Glutamatergic neuron (in vitro differentiated cells): ENCODE measurements at regions not wholly inside any gene's neighbourhood (a gene's known extent, or its start where the extent isn't known, plus 50 kb on each side); places are given as distances from the start of the nearest gene placed in this dataset.
"Not testable (repeated sequence)": the region's sequence is repeated elsewhere in the genome, so short reads cannot be mapped to it uniquely, and the experiment has no call there.

Source experiments
- DNase-seq: peaks from one replicate; pipeline ENCODE4 v3.0.0; 2022
- H3K27ac Mint-ChIP-seq: one replicate; pipeline ENCODE4 v1.8.0; 2020; ENCODE audit warnings: mild to moderate bottlenecking, mixed read lengths, inconsistent platforms; ENCODE audit not compliant: unreplicated experiment
- H3K27me3 Mint-ChIP-seq: one replicate; pipeline ENCODE4 v1.8.0; 2020; ENCODE audit warnings: mild to moderate bottlenecking, moderate library complexity, mixed read lengths, inconsistent platforms; ENCODE audit not compliant: unreplicated experiment
- H3K36me3 Mint-ChIP-seq: one replicate; pipeline ENCODE4 v1.8.0; 2020; ENCODE audit warnings: mild to moderate bottlenecking, mixed read lengths, inconsistent platforms; ENCODE audit not compliant: unreplicated experiment
- H3K4me1 Mint-ChIP-seq: one replicate; pipeline ENCODE4 v1.8.0; 2020; ENCODE audit warnings: mild to moderate bottlenecking, low read depth, mixed read lengths, inconsistent platforms; ENCODE audit not compliant: unreplicated experiment
- H3K4me3 Mint-ChIP-seq: one replicate; pipeline ENCODE4 v1.8.0; 2020; ENCODE audit warnings: mild to moderate bottlenecking, mixed read lengths, inconsistent platforms; ENCODE audit not compliant: unreplicated experiment
- H3K9me3 Mint-ChIP-seq: one replicate; pipeline ENCODE4 v1.8.0; 2020; ENCODE audit warnings: mild to moderate bottlenecking, moderate library complexity, mixed read lengths, inconsistent platforms; ENCODE audit not compliant: unreplicated experiment
- TF ChIP-seq, protein P1 (sequence below): fragments of 200-600 bp; sonication (generic); IDR thresholded peaks from one replicate; pipeline ENCODE4 v1.5.0; 2021; ENCODE audit not compliant: partially characterized antibody, unreplicated experiment

- not testable (repeated sequence) for H3K4me1 Mint-ChIP-seq, H3K36me3 Mint-ChIP-seq, H3K27me3 Mint-ChIP-seq, H3K27ac Mint-ChIP-seq, H3K9me3 Mint-ChIP-seq, H3K4me3 Mint-ChIP-seq, DNase-seq
Measured at GRCh38 chr17:26936645-26937044, 357.3 kb upstream of the WSB1 start.

DNA sequence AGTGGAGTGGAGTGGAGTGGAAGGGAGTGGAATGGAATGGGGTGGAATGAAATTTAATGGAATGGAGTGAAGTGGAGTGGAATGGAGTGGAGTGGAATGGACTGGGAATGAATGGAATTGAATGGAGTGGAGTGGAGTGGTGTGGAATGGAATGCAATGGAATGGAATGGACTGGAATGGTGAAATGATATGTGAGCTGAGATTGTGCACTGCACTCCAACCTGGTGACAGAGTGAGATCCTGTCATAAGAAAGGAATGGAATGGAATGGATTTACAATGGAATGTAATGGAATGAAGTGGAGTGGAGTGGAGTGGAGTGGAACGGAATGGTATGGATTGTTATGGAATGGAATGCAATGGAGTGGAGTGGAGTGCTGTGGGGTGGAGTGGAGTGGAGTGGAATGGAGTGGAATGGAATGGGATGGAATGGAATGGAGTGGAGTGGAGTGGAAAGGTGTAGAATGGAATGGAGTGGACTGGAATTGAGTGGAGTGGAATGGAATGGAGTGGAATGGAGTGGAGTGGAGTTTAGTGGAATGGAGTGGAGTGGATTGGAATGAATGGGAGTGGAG, 356.1 kb upstream of the WSB1 start:
- not testable (repeated sequence) for H3K4me1 Mint-ChIP-seq, H3K27me3 Mint-ChIP-seq, DNase-seq, H3K27ac Mint-ChIP-seq, H3K36me3 Mint-ChIP-seq, H3K4me3 Mint-ChIP-seq, H3K9me3 Mint-ChIP-seq

DNA sequence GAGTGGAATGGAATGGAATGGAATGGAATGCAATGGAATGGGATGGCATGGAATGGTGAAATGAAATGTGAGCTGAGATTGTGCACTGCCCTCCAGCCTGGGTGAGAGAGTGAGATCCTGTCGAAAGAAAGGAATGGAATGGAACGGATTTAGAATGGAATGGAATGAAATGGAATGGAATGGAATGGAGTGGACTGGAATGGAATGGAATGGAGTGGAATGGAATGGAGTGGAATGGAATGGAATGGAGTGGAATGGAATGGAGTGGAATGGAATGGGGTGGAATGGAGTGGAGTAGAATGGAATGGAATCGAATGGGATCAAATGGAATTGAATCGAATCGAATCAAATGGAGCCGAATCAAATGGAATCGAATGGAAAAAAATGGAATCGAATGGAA, 354.2 kb upstream of the WSB1 start:
- not testable (repeated sequence) for H3K4me1 Mint-ChIP-seq, H3K27ac Mint-ChIP-seq, H3K4me3 Mint-ChIP-seq, H3K9me3 Mint-ChIP-seq, DNase-seq, H3K36me3 Mint-ChIP-seq, H3K27me3 Mint-ChIP-seq

DNA sequence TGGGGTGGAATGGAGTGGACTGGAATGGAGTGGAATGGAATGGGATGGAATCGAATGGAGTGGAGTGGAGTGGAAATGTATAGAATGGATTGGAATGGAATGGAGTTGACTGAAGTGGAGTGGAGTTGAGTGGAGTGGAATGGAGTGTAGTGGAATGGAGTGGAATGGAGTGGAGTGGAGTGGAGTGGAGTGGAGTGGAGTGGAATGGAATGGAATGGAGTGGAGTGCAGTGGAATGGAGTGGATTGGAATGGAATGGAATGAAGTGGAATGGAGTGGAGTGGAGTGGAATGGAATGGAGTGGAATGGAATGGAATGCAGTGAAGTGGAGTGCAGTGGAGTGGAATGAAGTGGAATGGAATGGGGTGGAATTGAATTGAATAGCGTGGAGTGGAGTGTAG, 353.3 kb upstream of the WSB1 start:
- not testable (repeated sequence) for H3K9me3 Mint-ChIP-seq, H3K27ac Mint-ChIP-seq, H3K4me1 Mint-ChIP-seq, H3K27me3 Mint-ChIP-seq, H3K36me3 Mint-ChIP-seq, DNase-seq, H3K4me3 Mint-ChIP-seq

DNA sequence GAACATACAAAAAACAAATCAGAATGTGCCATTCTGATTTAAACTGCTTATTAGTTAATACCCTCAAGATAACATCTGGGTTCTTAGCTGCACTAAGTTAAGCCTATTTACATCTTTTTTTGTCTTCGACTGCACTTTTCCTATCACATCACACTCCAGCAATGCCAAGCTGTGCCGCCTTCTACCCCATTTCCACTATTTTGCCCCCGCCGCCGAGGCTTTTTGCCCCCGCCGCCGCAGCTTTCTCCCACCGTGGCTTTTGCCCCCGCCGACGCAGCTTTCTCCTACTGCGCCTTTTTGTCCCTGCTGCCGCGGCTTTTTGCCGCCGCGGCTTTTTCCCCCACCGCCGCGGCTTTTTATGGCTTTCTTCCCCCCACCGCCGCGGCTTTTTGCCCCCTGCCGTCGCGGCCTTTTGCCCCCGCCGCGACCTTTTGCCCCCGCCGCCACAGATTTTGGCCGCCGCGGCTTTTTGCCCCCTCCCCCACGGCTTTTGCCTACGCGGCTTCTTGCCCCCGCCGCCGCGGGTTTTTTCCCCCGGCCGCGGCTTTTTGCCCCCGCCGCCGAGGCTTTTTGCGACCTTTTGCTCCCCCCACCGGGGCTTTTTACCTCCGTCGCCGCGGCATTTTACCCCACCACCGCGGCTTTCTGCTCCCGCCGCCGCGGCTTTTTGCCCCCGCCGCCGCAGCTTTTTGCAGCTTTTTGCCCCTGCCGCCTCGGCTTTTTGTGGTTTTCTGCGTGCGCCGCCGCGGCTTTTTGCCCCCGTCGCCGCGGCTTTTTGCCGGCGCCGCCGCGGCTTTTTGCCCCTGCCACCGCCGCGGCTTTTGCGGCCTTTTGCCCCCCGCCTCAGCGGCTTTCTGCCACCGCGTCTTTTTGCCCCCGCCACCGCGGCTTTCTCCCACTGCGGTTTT, 331.4 kb upstream of the WSB1 start:
- no peak overlapping the region for H3K27ac Mint-ChIP-seq
- DNase-seq, result no peak
- no peaks in the 10 kb centered on the region for H3K4me1 Mint-ChIP-seq
- H3K9me3 Mint-ChIP-seq, result peaks cover 6% of the 10 kb centered on the region
- peaks cover 1% of the 10 kb centered on the region for H3K36me3 Mint-ChIP-seq
- H3K27me3 Mint-ChIP-seq, result peaks cover 2% of the 10 kb centered on the region
- TF ChIP-seq, protein P1, sequence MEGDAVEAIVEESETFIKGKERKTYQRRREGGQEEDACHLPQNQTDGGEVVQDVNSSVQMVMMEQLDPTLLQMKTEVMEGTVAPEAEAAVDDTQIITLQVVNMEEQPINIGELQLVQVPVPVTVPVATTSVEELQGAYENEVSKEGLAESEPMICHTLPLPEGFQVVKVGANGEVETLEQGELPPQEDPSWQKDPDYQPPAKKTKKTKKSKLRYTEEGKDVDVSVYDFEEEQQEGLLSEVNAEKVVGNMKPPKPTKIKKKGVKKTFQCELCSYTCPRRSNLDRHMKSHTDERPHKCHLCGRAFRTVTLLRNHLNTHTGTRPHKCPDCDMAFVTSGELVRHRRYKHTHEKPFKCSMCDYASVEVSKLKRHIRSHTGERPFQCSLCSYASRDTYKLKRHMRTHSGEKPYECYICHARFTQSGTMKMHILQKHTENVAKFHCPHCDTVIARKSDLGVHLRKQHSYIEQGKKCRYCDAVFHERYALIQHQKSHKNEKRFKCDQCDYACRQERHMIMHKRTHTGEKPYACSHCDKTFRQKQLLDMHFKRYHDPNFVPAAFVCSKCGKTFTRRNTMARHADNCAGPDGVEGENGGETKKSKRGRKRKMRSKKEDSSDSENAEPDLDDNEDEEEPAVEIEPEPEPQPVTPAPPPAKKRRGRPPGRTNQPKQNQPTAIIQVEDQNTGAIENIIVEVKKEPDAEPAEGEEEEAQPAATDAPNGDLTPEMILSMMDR, result no peak
- no peak overlapping the region for H3K4me3 Mint-ChIP-seq

DNA sequence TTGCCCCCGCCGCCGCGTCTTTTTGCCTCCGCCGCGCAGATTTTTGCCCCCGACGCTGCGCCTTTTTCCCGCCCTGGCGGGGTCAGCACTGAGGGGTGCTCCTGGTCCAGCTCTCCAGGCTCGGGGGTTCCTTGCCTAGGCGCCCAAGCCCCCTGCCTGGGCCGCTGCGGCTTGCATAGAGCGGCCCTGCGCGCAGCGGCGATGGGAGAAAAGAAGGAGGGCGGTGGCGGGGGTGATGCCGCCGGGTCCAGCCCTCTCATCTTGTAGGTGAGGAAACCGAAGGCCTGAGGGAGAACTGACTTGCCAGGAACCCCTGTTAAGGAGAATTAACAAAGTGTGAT, 330.8 kb upstream of the WSB1 start:
- H3K27me3 Mint-ChIP-seq, result peaks cover 2% of the 10 kb centered on the region
- H3K9me3 Mint-ChIP-seq, result peaks cover 6% of the 10 kb centered on the region
- H3K4me3 Mint-ChIP-seq, result no peak overlapping the region
- no peaks in the 10 kb centered on the region for H3K36me3 Mint-ChIP-seq
- no peak overlapping the region for H3K27ac Mint-ChIP-seq
- H3K4me1 Mint-ChIP-seq, result no peaks in the 10 kb centered on the region
- TF ChIP-seq, protein P1, result no peak
- DNase-seq, result no peak

DNA sequence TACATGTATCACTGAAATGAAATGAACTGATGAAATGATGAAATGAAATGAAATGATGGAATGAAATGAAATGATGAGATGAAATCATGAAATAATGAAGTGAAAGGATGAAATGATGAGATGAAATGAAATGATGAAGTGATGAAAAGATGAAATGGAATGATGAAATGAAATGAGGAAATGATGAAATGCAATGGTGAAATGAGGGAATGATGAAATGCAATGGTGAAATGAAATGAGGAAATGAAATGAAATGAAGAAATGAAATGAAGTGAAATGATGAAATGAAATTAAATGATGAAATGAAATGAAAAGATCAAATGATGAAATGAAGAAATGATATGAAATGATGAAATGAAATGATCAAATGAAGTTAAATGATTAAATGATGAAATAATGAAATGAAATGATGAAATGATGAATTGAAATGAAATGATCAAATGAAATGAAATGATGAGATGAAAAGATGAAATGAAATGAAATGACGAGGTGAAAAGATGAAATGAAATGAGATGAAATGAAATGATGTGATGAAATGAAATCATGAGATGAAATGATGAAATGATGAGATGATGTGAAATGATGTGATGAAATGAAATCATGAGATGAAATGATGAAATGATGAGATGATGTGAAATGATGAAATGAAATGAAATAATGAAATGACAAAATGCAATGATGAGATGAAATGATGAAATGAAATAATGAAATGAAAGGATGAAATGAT, 327.9 kb upstream of the WSB1 start:
- not testable (repeated sequence) for H3K36me3 Mint-ChIP-seq, H3K4me3 Mint-ChIP-seq, H3K27ac Mint-ChIP-seq, DNase-seq, H3K9me3 Mint-ChIP-seq, H3K27me3 Mint-ChIP-seq, H3K4me1 Mint-ChIP-seq

GRCh38 chr17:26966625-26967179, 327.2 kb upstream of the WSB1 start:
- H3K27ac Mint-ChIP-seq, H3K4me1 Mint-ChIP-seq, H3K36me3 Mint-ChIP-seq, H3K9me3 Mint-ChIP-seq, DNase-seq, H3K27me3 Mint-ChIP-seq, H3K4me3 Mint-ChIP-seq: not testable (repeated sequence)

GRCh38 chr17:26981845-26982425, 312.0 kb upstream of the WSB1 start:
- H3K4me3 Mint-ChIP-seq, H3K27me3 Mint-ChIP-seq, H3K4me1 Mint-ChIP-seq, DNase-seq, H3K27ac Mint-ChIP-seq: not testable (repeated sequence)
- Mint-ChIP-seq H3K36me3 (peaks cover 13% of the 10 kb centered on the region), H3K9me3 (peaks cover 21% of the 10 kb centered on the region)

GRCh38 chr17:26982563-26982962, 311.4 kb upstream of the WSB1 start:
- H3K4me3 Mint-ChIP-seq, H3K4me1 Mint-ChIP-seq, DNase-seq, H3K27ac Mint-ChIP-seq, H3K27me3 Mint-ChIP-seq: not testable (repeated sequence)
- peaks cover 13% of the 10 kb centered on the region for H3K36me3 Mint-ChIP-seq
- peaks cover 21% of the 10 kb centered on the region for H3K9me3 Mint-ChIP-seq
